Panc1 (cell line): ENCODE measurements at regions not wholly inside any gene's neighbourhood (a gene's known extent, or its start where the extent isn't known, plus 50 kb on each side); places are given as distances from the start of the nearest gene placed in this dataset.

Experiments
- CTCF ChIP-seq: fragments of 450-650 bp; IDR thresholded peaks from 2 replicates; pipeline ENCODE4 v1.5.1; 2017; ENCODE audit warnings: mild to moderate bottlenecking
- POLR2AphosphoS5 ChIP-seq: IDR thresholded peaks from 2 replicates; pipeline ENCODE4 v1.6.1; 2012; ENCODE audit warnings: mild to moderate bottlenecking, low read depth, low read length, moderate library complexity
- REST ChIP-seq, 2 experiments: IDR thresholded peaks; 2 replicates each; pipeline ENCODE4 v1.6.1; 2011 to 2012; ENCODE audit warnings: low read depth in 2 of 2, control low read depth in 1 of 2, low read length in 1 of 2, mild to moderate bottlenecking in 1 of 2, moderate library complexity in 1 of 2; ENCODE audit not compliant: insufficient read depth in 1 of 2

DNA sequence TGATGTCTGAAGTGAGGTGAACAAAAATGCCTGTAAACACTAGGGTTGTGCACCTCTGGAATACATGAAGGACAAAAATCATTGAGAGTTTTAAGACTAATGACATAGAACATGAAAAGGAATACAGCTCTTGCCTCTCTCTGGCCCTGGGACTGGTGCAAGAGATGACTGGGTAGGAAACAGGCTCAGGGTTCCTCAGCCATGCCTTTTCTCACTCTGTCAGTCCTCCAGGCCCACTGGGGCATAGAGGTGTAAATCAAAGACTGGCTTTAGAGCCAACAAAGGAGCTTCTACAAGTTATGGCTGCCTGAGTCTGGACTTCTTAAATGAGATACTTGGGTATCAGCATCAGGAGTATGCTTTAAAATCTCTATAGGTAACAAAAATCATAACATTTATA is 554.7 kb upstream of the KCNMB2 start:
- TF ChIP-seq CTCF (no peak), POLR2AphosphoS5 (no peak), REST (IDR thresholded peaks at IDR 0.05; ENCODE audit: insufficient read depth in 1 of 2, low read depth in 2 of 2, low read length in 1 of 2) (no peak)
